ENCODE measurements at regions not wholly inside any gene's neighbourhood (a gene's known extent, or its start where the extent isn't known, plus 50 kb on each side); places are given as distances from the start of the nearest gene placed in this dataset.

DNA sequence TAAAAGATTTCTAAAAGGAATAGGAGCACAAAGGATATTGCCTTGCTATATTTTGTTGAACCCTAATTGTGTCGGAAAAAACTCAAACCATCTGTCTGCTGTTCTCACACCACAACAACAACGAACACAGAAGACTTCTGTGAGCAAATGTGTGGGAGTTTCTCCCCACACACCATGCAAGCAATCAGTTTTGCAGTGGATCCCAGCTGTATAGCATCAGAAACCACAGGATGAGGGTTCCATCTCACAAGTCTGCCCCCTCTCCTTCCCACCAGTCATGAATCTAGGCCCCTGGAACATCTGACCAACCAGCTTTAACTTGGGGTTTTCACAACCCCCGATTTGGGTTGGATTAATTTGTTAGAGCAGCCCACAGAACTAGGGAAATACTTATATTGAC is 91.3 kb upstream of the SLC4A7 start:
- POLR2A ChIA-PET: no interaction called here
- WGBS (ENCODE audit: low lambda C conversion rate): 77% methylated on average over 3 of the region's 3 CpGs

More for the DNA sequence above, 91.3 kb upstream of the SLC4A7 start:
- H4K20me1 ChIP-seq (ENCODE audit: insufficient read depth): no peaks in the 10 kb centered on the region
- H3K36me3 ChIP-seq (replicated peaks in 1 of 2; ENCODE audit: control insufficient read depth in 1 of 2, insufficient read depth in 2 of 2, low read length in 1 of 2): no peaks in the 10 kb centered on the region
- H3K79me2 ChIP-seq (ENCODE audit: insufficient read depth): no peaks in the 10 kb centered on the region
- TF ChIP-seq FOXM1 (IDR thresholded peaks at IDR 0.05; ENCODE audit: low read depth) (no peak), SIN3A (IDR thresholded peaks at IDR 0.05; ENCODE audit: borderline replicate concordance, low read depth, low read length) (no peak), RXRA (IDR thresholded peaks at IDR 0.05; ENCODE audit: borderline replicate concordance, low read depth) (no peak), CHD2 (IDR thresholded peaks at IDR 0.05; ENCODE audit: low read length, partially characterized antibody) (no peak), ELF1 (IDR thresholded peaks at IDR 0.05) (no peak), CTCF (IDR thresholded peaks at IDR 0.05) (no peak), ZBTB33 (IDR thresholded peaks at IDR 0.05; ENCODE audit: borderline replicate concordance, low read depth) (no peak), FOXJ3 (CRISPR knock-in tag; IDR thresholded peaks at IDR 0.05) (no peak), EP300 (IDR thresholded peaks at IDR 0.05; ENCODE audit: borderline replicate concordance in 1 of 2, low read depth in 1 of 2, low read length in 1 of 2) (no peak)
- TF ChIP-seq, protein P1, sequence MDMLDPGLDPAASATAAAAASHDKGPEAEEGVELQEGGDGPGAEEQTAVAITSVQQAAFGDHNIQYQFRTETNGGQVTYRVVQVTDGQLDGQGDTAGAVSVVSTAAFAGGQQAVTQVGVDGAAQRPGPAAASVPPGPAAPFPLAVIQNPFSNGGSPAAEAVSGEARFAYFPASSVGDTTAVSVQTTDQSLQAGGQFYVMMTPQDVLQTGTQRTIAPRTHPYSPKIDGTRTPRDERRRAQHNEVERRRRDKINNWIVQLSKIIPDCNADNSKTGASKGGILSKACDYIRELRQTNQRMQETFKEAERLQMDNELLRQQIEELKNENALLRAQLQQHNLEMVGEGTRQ (IDR thresholded peaks at IDR 0.05; ENCODE audit: borderline replicate concordance, low read depth, low read length): no peak
- TF ChIP-seq, protein P2, sequence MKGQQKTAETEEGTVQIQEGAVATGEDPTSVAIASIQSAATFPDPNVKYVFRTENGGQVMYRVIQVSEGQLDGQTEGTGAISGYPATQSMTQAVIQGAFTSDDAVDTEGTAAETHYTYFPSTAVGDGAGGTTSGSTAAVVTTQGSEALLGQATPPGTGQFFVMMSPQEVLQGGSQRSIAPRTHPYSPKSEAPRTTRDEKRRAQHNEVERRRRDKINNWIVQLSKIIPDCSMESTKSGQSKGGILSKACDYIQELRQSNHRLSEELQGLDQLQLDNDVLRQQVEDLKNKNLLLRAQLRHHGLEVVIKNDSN (IDR thresholded peaks at IDR 0.05; ENCODE audit: borderline replicate concordance, low read depth): no peak
- H3K27me3 ChIP-seq (ENCODE audit: insufficient read depth): no peaks in the 10 kb centered on the region
- no peak overlapping the region for H3K4me3 ChIP-seq (ENCODE audit: low read depth in 2 of 2, low read length in 1 of 2)
- H3K27ac ChIP-seq (ENCODE audit: low read depth in 2 of 2, low read length in 1 of 2): no peak overlapping the region
- H3K9me3 ChIP-seq: no peaks in the 10 kb centered on the region
- no peaks in the 10 kb centered on the region for H3F3A ChIP-seq (replicated peaks; ENCODE audit: insufficient read depth)
- CTCF ChIA-PET: no interaction called here
- no peak for DNase-seq
- no peak overlapping the region for H2AFZ ChIP-seq (ENCODE audit: low read depth)
- H3K4me1 ChIP-seq (ENCODE audit: control insufficient read depth in 1 of 2, insufficient read depth in 2 of 2, low read depth in 1 of 2, low read length in 1 of 2): no peaks in the 10 kb centered on the region; a peak in 2 of 4 replicates
- no peak overlapping the region for H3K9ac ChIP-seq
- H3K9me2 ChIP-seq: no peaks in the 10 kb centered on the region
- H3K4me2 ChIP-seq: no peak overlapping the region
